ENCODE measurements at regions not wholly inside any gene's neighbourhood (a gene's known extent, or its start where the extent isn't known, plus 50 kb on each side); places are given as distances from the start of the nearest gene placed in this dataset.

GRCh38 chr12:79514730-79515529, 175.8 kb downstream of the PAWR start:
- H3K9ac ChIP-seq (ENCODE audit: low read depth, low read length) = no peak overlapping the region
- H3K27me3 ChIP-seq (ENCODE audit: insufficient read depth, low read length) = no peaks in the 10 kb centered on the region
- H3K9me3 ChIP-seq (ENCODE audit: insufficient read depth, low read depth, low read length) = no peaks in the 10 kb centered on the region
- H3K4me1 ChIP-seq (ENCODE audit: insufficient read depth, low read length) = peaks cover 9% of the 10 kb centered on the region
- no peak overlapping the region for H3K4me3 ChIP-seq (ENCODE audit: low read length)
- no peak overlapping the region for H3K27ac ChIP-seq (ENCODE audit: low read length)
- no peaks in the 10 kb centered on the region for H3K36me3 ChIP-seq (ENCODE audit: insufficient read depth, low read depth, low read length)

GRCh38 chr12:79512068-79512467, 178.7 kb downstream of the PAWR start:
- Histone ChIP-seq H3K36me3 (ENCODE audit: insufficient read depth, low read depth, low read length) (no peaks in the 10 kb centered on the region), H3K27ac (ENCODE audit: low read length) (no peak overlapping the region)

GRCh38 chr12:79508622-79509021, 182.1 kb downstream of the PAWR start:
- no peak overlapping the region for H3K9ac ChIP-seq (ENCODE audit: low read depth, low read length)
- no peak overlapping the region for H3K27ac ChIP-seq (ENCODE audit: low read length)
- H3K9me3 ChIP-seq (ENCODE audit: insufficient read depth, low read depth, low read length) = no peaks in the 10 kb centered on the region; the same call in 1 of the 2 replicates
- no peaks in the 10 kb centered on the region for H3K36me3 ChIP-seq (ENCODE audit: insufficient read depth, low read depth, low read length)
- H3K27me3 ChIP-seq (ENCODE audit: insufficient read depth, low read length) = no peaks in the 10 kb centered on the region
- H3K4me1 ChIP-seq (ENCODE audit: insufficient read depth, low read length) = peaks cover 4% of the 10 kb centered on the region
- no peak overlapping the region for H3K4me3 ChIP-seq (ENCODE audit: low read length)

More at GRCh38 chr12:79512068-79512467, 178.7 kb downstream of the PAWR start:
- Histone ChIP-seq H3K4me3 (ENCODE audit: low read length) (no peak overlapping the region), H3K4me1 (ENCODE audit: insufficient read depth, low read length) (peaks cover 9% of the 10 kb centered on the region), H3K9ac (ENCODE audit: low read depth, low read length) (no peak overlapping the region), H3K27me3 (ENCODE audit: insufficient read depth, low read length) (no peaks in the 10 kb centered on the region), H3K9me3 (ENCODE audit: insufficient read depth, low read depth, low read length) (no peaks in the 10 kb centered on the region)
